ENCODE measurements at regions not wholly inside any gene's neighbourhood (a gene's known extent, or its start where the extent isn't known, plus 50 kb on each side); places are given as distances from the start of the nearest gene placed in this dataset.

DNA sequence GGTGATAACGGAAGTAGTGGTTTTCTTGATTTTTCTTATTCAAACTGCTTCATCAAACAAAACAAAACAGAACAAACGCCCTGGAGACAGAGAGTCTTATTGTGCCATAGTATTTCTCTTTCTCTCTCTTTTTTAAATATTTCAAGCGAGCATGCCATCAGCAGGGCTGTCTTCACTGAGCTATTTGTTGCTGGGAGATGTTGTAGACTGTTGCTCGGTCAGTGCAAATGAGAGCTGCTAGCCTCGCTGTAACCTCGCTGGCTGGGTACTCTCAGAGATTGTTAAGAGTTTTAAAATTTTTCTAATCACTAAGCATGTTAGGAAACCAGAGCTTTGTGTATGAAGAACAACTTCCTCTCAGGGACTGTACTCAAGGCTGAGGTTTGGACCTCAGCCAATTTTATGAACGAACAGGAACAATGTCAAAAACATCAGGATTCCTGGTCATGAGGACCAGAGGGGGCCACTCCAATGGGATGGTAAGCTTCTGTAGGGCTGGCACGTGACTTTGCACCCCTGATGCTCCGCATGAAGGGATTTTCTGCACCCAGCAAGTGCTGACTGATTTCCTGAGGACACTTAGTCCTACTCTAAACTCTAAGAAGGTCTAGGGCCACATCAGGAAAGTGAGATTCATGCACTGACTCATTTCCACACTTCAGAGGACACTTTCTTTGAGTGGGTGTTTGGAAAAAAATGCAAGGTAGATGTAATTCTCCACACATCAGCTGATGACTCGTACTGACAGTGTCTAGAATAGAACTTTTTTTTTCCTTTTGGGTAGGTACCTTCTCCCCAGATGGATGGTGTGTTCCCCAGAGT, 59.8 kb upstream of the IL1R1 start:
- DNase-seq (ENCODE audit: low spot score) = peak; percentile 67
- Histone ChIP-seq H3K79me2 (ENCODE audit: insufficient read depth, low read length) (no peaks in the 10 kb centered on the region), H3K27me3 (ENCODE audit: control insufficient read depth in 1 of 2, insufficient read depth in 2 of 2, low read length in 2 of 2) (no peaks in the 10 kb centered on the region), H3K4me3 (replicated peaks in 1 of 3; ENCODE audit: insufficient read depth in 1 of 3, low read depth in 2 of 3, low read length in 3 of 3) (no peak overlapping the region), H3K36me3 (replicated peaks in 1 of 2; ENCODE audit: control insufficient read depth in 1 of 2, insufficient read depth in 2 of 2, low read length in 2 of 2) (0 out of 5 replicates have a peak, but pooled peaks cover 0 to 2% of the 10 kb centered on the region in 2 experiments), H4K20me1 (ENCODE audit: insufficient read depth, low read length) (no peaks in the 10 kb centered on the region), H3K4me1 (ENCODE audit: insufficient read depth, low read length) (peaks cover 34% of the 10 kb centered on the region), H3K4me2 (ENCODE audit: low read depth, low read length) (peak overlapping the region; percentile 17; the same call in 1 of the 2 replicates), H3K9me3 (ENCODE audit: low read length) (no peaks in the 10 kb centered on the region), H3K27ac (ENCODE audit: extremely low read length, insufficient read depth, low read length) (peak overlapping the region; percentile 28), H2AFZ (ENCODE audit: low read length) (no peak overlapping the region), H3K9ac (ENCODE audit: insufficient read depth, low read depth, low read length) (no peak overlapping the region; the same call in 1 of the 2 replicates)
- ATAC-seq = peak; percentile 77
- in situ Hi-C loops (cut with HindIII; ENCODE audit: extremely low pct_ligation_motif_present, low pct_unique_long_range_greater_than_20kb) = no loop called here
- no TSS peak for BruUV-seq (replicated peaks)
- ChIA-PET CTCF (ENCODE audit: low intra/inter-chr PET ratio, low total read pairs) (no interaction called here), POLR2A (interaction anchor here (0.7 to 2.6 kb wide), 10 partner anchors 9 to 74 kb away, joined by 3 to 12 read pairs (median 6); partner anchors contain the start of gene IL1R1)
- FAIRE-seq = peak; percentile 50
- WGBS (ENCODE audit: low lambda C conversion rate) = 68% methylated on average over 10 of the region's 10 CpGs
- intact Hi-C loops (cut with micrococcal nuclease; ENCODE audit: unreplicated experiment) = no loop called here
- TF ChIP-seq ZMAT5 (CRISPR knock-in tag; IDR thresholded peaks at IDR 0.05; ENCODE audit: borderline replicate concordance, low read depth) (no peak), REPIN1 (CRISPR knock-in tag; IDR thresholded peaks at IDR 0.05; ENCODE audit: borderline replicate concordance, low read depth) (0 out of 2 replicates have a peak, but pooled peaks have one; percentile 29), ELF3 (CRISPR knock-in tag; IDR thresholded peaks at IDR 0.05) (0 out of 2 replicates have a peak, but pooled peaks have one; percentile 26), EP300 (IDR thresholded peaks at IDR 0.05; ENCODE audit: low read depth in 2 of 2, low read length in 2 of 2) (peak in 1 of 2 experiments; percentile 27; a peak in 1 of 4 replicates), EP300 (CRISPR knock-in tag; IDR thresholded peaks at IDR 0.05; ENCODE audit: borderline replicate concordance) (no peak), RBAK (CRISPR knock-in tag; IDR thresholded peaks at IDR 0.05) (peak; percentile 78), FOXJ3 (CRISPR knock-in tag; IDR thresholded peaks at IDR 0.05; ENCODE audit: borderline replicate concordance) (0 out of 2 replicates have a peak, but pooled peaks have one; percentile 18), ZNF34 (CRISPR knock-in tag; IDR thresholded peaks at IDR 0.05; ENCODE audit: borderline replicate concordance) (no peak), PTBP1 (IDR thresholded peaks at IDR 0.05; ENCODE audit: low read depth, low read length, poor library complexity, severe bottlenecking) (no peak), HMG20A (CRISPR knock-in tag; IDR thresholded peaks at IDR 0.05; ENCODE audit: borderline replicate concordance) (peak; percentile 63; the same call in 1 of the 2 replicates), FOSL2 (CRISPR knock-in tag; IDR thresholded peaks at IDR 0.05) (peak; percentile 59), ZBTB38 (CRISPR knock-in tag; IDR thresholded peaks at IDR 0.05) (0 out of 2 replicates have a peak, but pooled peaks have one; percentile 41), ZNF44 (CRISPR knock-in tag; IDR thresholded peaks at IDR 0.05) (no peak), SNAPC2 (CRISPR knock-in tag; IDR thresholded peaks at IDR 0.05) (0 out of 2 replicates have a peak, but pooled peaks have one; percentile 56)
- TF ChIP-seq, protein P1, sequence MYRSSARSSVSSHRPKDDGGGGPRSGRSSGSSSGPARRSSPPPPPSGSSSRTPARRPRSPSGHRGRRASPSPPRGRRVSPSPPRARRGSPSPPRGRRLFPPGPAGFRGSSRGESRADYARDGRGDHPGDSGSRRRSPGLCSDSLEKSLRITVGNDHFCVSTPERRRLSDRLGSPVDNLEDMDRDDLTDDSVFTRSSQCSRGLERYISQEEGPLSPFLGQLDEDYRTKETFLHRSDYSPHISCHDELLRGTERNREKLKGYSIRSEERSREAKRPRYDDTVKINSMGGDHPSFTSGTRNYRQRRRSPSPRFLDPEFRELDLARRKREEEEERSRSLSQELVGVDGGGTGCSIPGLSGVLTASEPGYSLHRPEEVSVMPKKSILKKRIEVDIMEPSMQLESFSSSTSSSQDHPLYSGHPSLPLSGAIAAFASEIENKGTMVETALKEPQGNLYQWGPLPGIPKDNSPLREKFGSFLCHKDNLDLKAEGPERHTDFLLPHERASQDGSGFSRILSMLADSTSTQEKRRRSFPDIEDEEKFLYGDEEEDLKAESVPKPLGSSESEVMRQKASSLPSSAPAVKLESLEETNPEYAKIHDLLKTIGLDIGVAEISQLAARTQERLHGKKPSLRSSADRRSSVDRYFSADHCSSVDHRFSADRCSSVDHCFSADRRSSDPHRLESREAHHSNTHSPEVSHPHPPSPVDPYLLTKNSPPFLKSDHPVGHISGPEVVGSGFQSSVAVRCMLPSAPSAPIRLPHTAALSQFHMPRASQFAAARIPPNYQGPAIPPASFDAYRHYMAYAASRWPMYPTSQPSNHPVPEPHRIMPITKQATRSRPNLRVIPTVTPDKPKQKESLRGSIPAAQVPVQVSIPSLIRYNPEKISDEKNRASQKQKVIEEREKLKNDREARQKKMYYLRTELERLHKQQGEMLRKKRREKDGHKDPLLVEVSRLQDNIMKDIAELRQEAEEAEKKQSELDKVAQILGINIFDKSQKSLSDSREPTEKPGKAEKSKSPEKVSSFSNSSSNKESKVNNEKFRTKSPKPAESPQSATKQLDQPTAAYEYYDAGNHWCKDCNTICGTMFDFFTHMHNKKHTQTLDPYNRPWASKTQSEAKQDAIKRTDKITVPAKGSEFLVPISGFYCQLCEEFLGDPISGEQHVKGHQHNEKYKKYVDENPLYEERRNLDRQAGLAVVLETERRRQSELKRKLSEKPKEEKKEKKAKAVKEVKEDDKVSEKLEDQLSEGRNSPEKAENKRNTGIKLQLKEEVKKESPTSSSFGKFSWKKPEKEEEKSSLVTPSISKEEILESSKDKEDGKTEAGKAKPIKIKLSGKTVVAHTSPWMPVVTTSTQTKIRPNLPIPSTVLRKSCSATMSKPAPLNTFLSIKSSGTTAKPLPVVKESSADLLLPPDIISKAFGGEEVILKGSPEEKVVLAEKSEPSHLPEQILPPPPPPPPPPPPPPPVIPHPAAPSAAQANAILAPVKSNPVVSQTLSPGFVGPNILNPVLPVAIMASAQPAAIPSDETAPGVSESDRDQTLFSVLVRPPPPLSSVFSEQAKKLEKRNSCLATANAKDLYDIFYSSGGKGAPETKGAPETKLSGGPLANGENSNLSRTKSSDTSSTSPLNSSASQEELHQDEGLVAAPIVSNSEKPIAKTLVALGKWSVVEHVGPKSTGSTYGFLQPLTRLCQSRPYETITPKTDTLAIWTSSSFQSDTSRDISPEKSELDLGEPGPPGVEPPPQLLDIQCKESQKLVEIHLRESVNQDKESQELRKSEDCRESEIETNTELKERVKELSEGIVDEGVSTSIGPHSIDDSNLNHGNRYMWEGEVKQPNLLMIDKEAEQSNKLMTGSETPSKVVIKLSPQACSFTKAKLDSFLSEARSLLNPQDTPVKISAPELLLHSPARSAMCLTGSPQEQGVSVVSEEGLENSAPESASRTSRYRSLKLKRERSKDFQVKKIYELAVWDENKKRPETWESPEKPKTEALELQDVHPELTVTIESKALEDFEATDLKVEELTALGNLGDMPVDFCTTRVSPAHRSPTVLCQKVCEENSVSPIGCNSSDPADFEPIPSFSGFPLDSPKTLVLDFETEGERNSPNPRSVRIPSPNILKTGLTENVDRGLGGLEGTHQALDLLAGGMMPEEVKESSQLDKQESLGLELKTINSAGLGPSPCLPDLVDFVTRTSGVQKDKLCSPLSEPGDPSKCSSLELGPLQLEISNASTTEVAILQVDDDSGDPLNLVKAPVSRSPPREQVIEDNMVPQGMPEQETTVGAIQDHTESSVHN (CRISPR knock-in tag; IDR thresholded peaks at IDR 0.05) = no peak

All from HepG2 (cell line).